HG03280 (cell line): ENCODE measurements at regions not wholly inside any gene's neighbourhood (a gene's known extent, or its start where the extent isn't known, plus 50 kb on each side); places are given as distances from the start of the nearest gene placed in this dataset.

Experiments used
- ATAC-seq: cut with Tn5 transposase; IDR thresholded peaks from one replicate; pipeline ENCODE4 v1.9.1; 2021; ENCODE audit warnings: mild to moderate bottlenecking, moderate library complexity; ENCODE audit not compliant: unreplicated experiment

- ATAC-seq, result no peak
Observed at GRCh38 chr2:43109261-43109743, 117.1 kb downstream of the ZFP36L2 start.

DNA sequence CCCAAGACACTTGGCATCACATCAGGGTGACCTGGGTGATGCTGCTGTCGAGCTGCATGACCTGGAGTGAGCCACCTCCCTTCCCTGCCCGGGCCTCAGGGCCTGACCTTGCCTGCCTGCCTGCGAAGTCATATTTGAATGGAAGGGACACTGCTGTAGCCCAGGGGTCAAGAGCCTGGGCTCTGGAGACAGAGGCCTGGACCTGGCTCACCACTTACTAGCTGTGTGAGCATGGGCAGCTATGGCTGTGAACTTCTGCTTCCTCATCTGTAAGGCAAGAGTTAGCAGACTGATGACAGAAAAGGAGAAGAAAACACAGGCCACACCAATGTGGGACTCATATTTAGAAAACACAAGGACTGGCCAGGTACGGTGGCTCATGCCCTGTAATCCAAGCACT is 118.7 kb downstream of the ZFP36L2 start:
- ATAC-seq, result no peak

- no peak for ATAC-seq
Observed at GRCh38 chr2:43106559-43107527, 119.6 kb downstream of the ZFP36L2 start.

GRCh38 chr2:43105586-43106558 is 120.5 kb downstream of the ZFP36L2 start:
- no peak for ATAC-seq

- no peak for ATAC-seq
Observed at GRCh38 chr2:43104763-43105162, 121.6 kb downstream of the ZFP36L2 start.

DNA sequence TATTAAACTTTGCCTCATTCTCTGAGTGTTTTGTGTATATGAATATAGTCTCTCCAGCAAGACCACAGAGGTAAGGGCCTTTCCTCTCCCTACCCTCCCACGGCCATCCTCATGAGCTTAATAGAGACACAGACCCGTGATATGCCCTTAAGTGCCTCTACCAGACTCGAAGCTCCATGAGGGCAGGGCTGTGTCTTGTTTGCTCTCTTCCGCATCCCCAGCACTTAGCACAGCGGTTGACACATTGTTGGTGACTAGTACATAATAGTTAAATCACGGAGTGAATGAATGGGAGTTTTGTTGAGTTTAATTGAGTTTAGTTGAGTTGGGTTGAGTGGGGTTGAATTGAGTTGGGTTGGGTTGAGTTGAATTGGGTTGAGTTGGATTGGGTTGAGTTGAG is 122.3 kb downstream of the ZFP36L2 start:
- no peak for ATAC-seq

DNA sequence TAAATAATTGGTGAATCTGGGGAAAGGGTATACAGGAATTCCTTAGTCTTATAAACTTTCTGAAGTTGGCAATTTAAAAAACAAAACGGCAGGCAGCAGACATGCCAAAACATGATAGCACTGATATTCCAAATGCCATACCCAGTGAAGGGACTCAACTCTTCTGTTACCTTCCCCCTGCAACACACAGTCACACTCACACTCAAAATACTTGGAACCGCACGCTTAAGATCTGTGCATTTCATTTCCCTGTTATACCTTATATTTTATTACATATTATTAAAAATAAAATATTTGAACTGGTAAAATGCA is 123.4 kb downstream of the ZFP36L2 start:
- ATAC-seq, result no peak

GRCh38 chr2:43102366-43103092 is 123.9 kb downstream of the ZFP36L2 start:
- no peak for ATAC-seq

- ATAC-seq, result no peak
Observed at GRCh38 chr2:43101751-43102150, 124.7 kb downstream of the ZFP36L2 start.

DNA sequence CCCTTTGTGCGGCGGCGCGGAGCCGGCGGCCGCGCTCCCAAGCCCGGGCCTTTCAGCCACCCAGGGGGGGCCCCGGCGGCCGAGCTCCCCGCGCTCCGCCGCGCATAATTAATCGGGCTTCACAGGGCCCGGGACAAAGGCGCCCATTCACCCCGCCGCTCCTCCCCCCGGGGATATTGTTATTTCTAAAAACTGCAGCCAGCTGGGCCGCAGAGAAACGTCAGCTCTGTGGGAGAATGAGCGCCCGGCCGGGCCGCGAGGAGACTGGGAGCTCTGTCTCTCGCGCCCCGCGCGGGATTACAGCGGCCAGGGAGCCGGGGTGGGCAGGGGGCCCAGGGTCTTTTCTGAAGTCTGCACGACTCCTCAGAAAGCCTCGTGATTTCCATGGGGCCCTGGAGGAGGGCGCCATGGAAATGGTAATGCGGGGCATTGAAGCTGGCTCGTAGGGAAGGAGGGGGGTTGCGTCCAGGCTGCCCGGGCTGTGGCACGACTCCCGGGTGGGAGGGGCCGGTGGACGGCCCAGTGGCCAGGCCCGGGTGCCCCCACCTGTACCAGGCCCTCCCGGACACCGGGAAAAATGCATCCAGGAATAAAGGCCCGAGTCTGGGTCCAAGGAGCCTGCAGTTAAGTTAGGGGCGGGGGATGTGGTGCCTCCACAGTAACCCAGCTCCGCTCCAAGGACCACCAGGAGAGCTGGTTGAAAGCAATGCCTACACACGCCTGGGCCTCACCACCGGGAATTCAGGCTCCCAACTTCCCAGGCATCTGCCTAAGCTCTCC is 125.3 kb downstream of the ZFP36L2 start:
- ATAC-seq, result no peak

DNA sequence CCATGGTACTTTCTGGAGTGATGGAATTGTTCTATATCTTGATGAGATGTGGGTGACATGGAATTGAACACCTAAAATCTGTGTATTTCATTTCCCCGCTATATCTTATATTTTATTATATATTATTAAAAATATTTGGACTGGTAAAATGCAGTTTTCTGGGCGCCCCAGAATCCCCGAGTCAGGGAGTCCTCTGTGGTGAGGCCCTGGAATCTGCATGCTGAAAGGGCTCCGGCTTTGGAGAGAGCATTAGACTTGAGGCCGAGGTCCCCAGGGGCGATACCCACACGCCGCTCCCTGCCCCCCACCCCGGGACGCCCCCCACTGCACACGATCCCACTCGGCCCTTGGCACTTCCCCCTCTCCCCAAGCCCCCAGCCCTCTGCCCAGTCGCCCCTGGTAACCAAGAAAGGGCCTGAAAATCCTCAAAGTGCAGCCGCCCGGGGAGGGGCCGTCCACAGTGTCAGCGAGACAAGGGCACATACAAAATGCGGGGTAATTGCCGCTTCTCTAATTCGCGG is 126.0 kb downstream of the ZFP36L2 start:
- ATAC-seq, result no peak

- no peak for ATAC-seq
Observed at GRCh38 chr2:43099797-43100196, 126.6 kb downstream of the ZFP36L2 start.

- ATAC-seq, result no peak
Observed at GRCh38 chr2:43098539-43098938, 127.9 kb downstream of the ZFP36L2 start.

- ATAC-seq, result no peak
Observed at GRCh38 chr2:43097644-43098408, 128.6 kb downstream of the ZFP36L2 start.

DNA sequence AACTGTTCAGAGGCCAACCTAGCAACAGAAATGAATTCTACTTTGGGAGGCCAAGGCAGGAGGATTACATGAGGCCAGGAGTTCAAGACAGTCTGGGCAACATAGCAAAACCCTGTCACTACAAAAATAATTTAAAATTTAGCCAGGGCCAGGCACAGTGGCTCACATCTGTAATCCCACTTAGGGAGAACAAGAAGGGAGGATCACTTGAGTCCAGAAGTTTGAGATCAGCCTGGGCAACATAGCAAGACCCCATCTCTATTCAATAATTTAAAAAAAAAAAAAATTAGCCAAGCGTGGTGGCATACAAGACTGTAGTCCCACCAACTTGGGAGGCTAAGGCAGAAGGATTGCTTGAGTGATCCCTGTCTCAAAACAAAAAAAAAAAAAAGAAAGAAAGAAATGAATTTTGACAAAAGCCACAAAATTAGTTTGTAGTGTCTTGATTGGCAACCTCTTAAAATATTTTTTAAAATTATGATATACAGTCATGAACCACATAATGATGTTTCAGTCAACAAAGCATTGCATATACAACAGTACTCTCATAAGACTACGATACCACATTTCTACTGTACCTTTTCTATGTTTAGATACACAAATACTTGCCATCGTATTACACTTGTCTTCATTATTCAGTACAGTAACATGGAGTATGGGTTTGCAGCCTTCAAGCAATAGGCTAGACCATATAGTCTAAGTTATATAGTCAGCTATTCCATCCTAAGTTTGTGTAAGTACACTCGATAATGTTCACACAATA is 130.7 kb downstream of the ZFP36L2 start:
- ATAC-seq, result no peak

DNA sequence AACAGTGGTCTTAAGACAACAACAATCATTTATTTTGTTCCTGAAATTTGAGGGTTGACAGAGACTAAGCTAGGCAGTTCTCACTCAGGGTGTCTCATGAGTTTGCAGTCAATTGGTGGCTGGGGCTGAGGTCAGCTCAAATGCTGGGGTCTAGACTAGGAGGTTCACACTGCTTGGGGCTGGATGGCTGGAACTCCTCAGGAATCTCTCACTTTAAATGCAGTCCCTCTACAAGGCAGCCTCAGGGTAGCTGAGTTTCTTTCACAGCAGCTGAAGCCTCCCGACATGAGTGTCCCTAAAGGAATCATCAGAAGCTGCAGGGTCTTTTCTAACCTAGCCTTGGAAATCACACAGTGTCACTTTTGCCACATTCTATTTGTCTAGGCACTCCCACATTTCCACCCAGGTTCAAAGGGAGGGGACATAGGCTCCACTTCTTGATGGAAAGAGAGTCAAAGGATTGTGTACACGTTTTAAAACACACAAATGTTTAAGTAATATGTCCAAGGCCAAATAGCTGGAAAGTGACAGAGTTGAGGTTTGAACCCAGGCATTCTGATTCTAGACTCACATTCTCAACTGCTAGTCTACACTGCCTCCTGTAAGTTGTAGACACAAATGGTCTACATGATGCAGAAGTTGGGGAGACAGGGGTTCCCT is 133.8 kb downstream of the ZFP36L2 start:
- no peak for ATAC-seq

GRCh38 chr2:43090317-43090716 is 136.1 kb downstream of the ZFP36L2 start:
- ATAC-seq, result no peak
